Gastroesophageal sphincter (tissue), 3 donors: ENCODE measurements at regions not wholly inside any gene's neighbourhood (a gene's known extent, or its start where the extent isn't known, plus 50 kb on each side); places are given as distances from the start of the nearest gene placed in this dataset.

Experiments
- EP300 ChIP-seq: sonication (generic); formaldehyde crosslinking; IDR thresholded peaks from one replicate; pipeline ENCODE4 v1.6.1; 2017; ENCODE audit warnings: antibody characterized with exemption, mild to moderate bottlenecking
- POLR2A ChIP-seq, 2 donors: fragments of 450-650 bp; IDR thresholded peaks; one replicate each; pipeline ENCODE4 v1.6.1; 2017; ENCODE audit warnings: antibody characterized with exemption in 2 of 2, mild to moderate bottlenecking in 2 of 2, moderate library complexity in 1 of 2
- POLR2AphosphoS5 ChIP-seq: sonication (generic); formaldehyde crosslinking; IDR thresholded peaks from one replicate; pipeline ENCODE4 v1.6.1; 2017; ENCODE audit warnings: antibody characterized with exemption
- TF ChIP-seq, protein P1 (sequence below), 4 experiments: fragments of 200-600 bp in 2 of 4; fragments of 450-650 bp in 2 of 4; sonication (generic) in 1 of 4; IDR thresholded peaks; one replicate each; pipeline ENCODE4 v1.5.1; 2017 to 2019; ENCODE audit warnings: antibody characterized with exemption in 4 of 4, mild to moderate bottlenecking in 2 of 4, moderate library complexity in 2 of 4

DNA sequence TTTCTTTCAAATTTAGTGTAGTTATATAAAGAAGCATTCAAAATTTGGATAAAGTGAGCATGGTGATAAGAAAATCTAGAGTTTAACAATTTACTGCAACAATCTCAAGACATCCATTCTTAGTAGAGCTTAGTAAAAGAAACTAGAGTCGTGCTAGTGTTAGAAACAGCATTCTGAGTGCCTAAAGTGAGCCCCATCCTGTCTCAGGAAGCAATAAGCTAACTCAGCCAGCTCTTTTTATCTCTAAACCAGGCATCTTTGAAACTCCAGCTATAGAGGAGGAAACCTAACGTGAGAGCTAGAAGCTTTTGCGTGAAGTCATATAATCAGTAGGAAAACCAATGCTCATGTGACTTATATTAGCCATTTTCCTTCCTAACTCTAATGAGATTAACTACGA, 1187.1 kb upstream of the EPHA6 start:
- no peak for TF ChIP-seq EP300
- TF ChIP-seq, protein P1, sequence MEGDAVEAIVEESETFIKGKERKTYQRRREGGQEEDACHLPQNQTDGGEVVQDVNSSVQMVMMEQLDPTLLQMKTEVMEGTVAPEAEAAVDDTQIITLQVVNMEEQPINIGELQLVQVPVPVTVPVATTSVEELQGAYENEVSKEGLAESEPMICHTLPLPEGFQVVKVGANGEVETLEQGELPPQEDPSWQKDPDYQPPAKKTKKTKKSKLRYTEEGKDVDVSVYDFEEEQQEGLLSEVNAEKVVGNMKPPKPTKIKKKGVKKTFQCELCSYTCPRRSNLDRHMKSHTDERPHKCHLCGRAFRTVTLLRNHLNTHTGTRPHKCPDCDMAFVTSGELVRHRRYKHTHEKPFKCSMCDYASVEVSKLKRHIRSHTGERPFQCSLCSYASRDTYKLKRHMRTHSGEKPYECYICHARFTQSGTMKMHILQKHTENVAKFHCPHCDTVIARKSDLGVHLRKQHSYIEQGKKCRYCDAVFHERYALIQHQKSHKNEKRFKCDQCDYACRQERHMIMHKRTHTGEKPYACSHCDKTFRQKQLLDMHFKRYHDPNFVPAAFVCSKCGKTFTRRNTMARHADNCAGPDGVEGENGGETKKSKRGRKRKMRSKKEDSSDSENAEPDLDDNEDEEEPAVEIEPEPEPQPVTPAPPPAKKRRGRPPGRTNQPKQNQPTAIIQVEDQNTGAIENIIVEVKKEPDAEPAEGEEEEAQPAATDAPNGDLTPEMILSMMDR (IDR thresholded peaks at IDR 0.05) = no peak
- no peak for TF ChIP-seq POLR2A (IDR thresholded peaks at IDR 0.05)
- TF ChIP-seq POLR2AphosphoS5 = no peak
